Suprapubic skin (tissue), 4 donors: ENCODE measurements at regions not wholly inside any gene's neighbourhood (a gene's known extent, or its start where the extent isn't known, plus 50 kb on each side); places are given as distances from the start of the nearest gene placed in this dataset.

Source experiments
- EP300 ChIP-seq: sonication (generic); formaldehyde crosslinking; IDR thresholded peaks from one replicate; pipeline ENCODE4 v1.6.1; 2017; ENCODE audit warnings: antibody characterized with exemption
- POLR2A ChIP-seq, 2 donors: fragments of 450-650 bp; IDR thresholded peaks; one replicate each; pipeline ENCODE4 v1.6.1; 2017; ENCODE audit warnings: antibody characterized with exemption in 2 of 2, mild to moderate bottlenecking in 2 of 2, moderate library complexity in 2 of 2
- POLR2AphosphoS5 ChIP-seq, 3 donors: sonication (generic); formaldehyde crosslinking; IDR thresholded peaks; one replicate each; pipeline ENCODE4 v1.6.1; 2017; ENCODE audit warnings: antibody characterized with exemption in 3 of 3
- TF ChIP-seq, protein P1 (sequence below), 2 donors: fragments of 200-600 bp in 1 of 2; fragments of 450-650 bp in 1 of 2; sonication (generic) in 1 of 2; IDR thresholded peaks; one replicate each; pipeline ENCODE4 v1.5.1; 2016 to 2019; ENCODE audit warnings: antibody characterized with exemption in 2 of 2, mild to moderate bottlenecking in 1 of 2, moderate library complexity in 1 of 2

DNA sequence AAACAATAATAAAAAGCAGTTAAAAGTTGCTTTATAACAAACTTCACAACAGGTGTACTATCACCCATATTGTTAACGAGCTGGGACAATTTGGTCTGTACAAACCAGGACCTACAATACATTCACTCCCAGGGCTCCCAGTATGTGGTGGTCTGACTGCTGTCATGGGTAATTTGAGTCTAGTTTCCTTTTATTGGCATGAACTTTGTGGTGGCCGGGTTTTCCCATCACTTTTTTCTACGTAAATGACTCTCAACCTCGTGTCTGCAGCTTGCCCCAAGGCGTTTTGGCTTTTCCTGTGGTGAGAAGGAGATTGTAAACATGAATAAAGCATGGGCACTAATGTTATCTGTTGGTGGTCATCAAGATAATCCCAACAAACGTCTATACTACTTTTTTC, 118.7 kb upstream of the CDK6 start:
- TF ChIP-seq, protein P1, sequence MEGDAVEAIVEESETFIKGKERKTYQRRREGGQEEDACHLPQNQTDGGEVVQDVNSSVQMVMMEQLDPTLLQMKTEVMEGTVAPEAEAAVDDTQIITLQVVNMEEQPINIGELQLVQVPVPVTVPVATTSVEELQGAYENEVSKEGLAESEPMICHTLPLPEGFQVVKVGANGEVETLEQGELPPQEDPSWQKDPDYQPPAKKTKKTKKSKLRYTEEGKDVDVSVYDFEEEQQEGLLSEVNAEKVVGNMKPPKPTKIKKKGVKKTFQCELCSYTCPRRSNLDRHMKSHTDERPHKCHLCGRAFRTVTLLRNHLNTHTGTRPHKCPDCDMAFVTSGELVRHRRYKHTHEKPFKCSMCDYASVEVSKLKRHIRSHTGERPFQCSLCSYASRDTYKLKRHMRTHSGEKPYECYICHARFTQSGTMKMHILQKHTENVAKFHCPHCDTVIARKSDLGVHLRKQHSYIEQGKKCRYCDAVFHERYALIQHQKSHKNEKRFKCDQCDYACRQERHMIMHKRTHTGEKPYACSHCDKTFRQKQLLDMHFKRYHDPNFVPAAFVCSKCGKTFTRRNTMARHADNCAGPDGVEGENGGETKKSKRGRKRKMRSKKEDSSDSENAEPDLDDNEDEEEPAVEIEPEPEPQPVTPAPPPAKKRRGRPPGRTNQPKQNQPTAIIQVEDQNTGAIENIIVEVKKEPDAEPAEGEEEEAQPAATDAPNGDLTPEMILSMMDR (IDR thresholded peaks at IDR 0.05), result no peak
- TF ChIP-seq POLR2A (IDR thresholded peaks at IDR 0.05) (no peak), EP300 (no peak), POLR2AphosphoS5 (IDR thresholded peaks at IDR 0.05) (no peak)
